H1 (cell line): ENCODE measurements at regions not wholly inside any gene's neighbourhood (a gene's known extent, or its start where the extent isn't known, plus 50 kb on each side); places are given as distances from the start of the nearest gene placed in this dataset.

ENCODE experiments used
- CTCF ChIA-PET: fragments of 300-600 bp; sonication (Branson Sonifier 250); formaldehyde crosslinking; loops from one replicate; lab custom pipeline; 2021; ENCODE audit not compliant: partially characterized antibody; lab: Charles Lee
- POLR2A ChIA-PET: fragments of 300-600 bp; sonication (Branson Sonifier 250); formaldehyde crosslinking; loops from one replicate; lab custom pipeline; 2021; ENCODE audit warnings: inconsistent platforms; ENCODE audit not compliant: partially characterized antibody; lab: Charles Lee
- DNase-seq, 2 experiments: peaks; one replicate each; pipeline versions ENCODE4 v3.0.0 to v3.0.0-alpha.2; 2010 to 2022; ENCODE audit warnings: low spot score in 2 of 2, low read depth in 1 of 2, mixed read lengths in 1 of 2
- FAIRE-seq: peaks from 2 replicates; lab custom pipeline; 2011; peaks lifted over from hg19 to GRCh38; lab: Jason Lieb, UNC
- H2AFZ ChIP-seq: 2 replicates; pipeline ENCODE4 v1.8.1; 2012; ENCODE audit warnings: low read length, inconsistent platforms
- H2AK5ac ChIP-seq: 2 replicates; pipeline ENCODE4 v1.6.1; 2013; ENCODE audit warnings: low read depth, low read length
- H2BK120ac ChIP-seq: replicated peaks from 2 replicates; pipeline ENCODE3; 2013; ENCODE audit warnings: low read depth, low read length, inconsistent platforms
- H2BK12ac ChIP-seq: 2 replicates; pipeline ENCODE4 v1.6.1; 2013; ENCODE audit warnings: low read depth, low read length
- H2BK15ac ChIP-seq: 2 replicates; pipeline ENCODE4 v1.6.1; 2013; ENCODE audit warnings: low read length
- H2BK20ac ChIP-seq: 2 replicates; pipeline ENCODE4 v1.6.1; 2013; ENCODE audit warnings: low read length
- H2BK5ac ChIP-seq: 2 replicates; pipeline ENCODE4 v1.6.1; 2013; ENCODE audit warnings: low read depth, low read length
- H3K14ac ChIP-seq: 2 replicates; pipeline ENCODE4 v1.6.1; 2013; ENCODE audit warnings: inconsistent platforms; ENCODE audit not compliant: insufficient read length
- H3K18ac ChIP-seq: 2 replicates; pipeline ENCODE4 v1.6.1; 2013; ENCODE audit warnings: low read length; ENCODE audit errors: extremely low read depth
- H3K23ac ChIP-seq: 2 replicates; pipeline ENCODE4 v1.6.1; 2013; ENCODE audit warnings: inconsistent platforms; ENCODE audit not compliant: insufficient read length
- H3K23me2 ChIP-seq: 2 replicates; pipeline ENCODE4 v1.6.1; 2013; ENCODE audit warnings: low read depth, low read length
- H3K27ac ChIP-seq: 2 replicates; pipeline ENCODE4 v1.6.1; 2011; ENCODE audit warnings: low read depth, low read length, inconsistent platforms
- H3K27me3 ChIP-seq, 4 experiments: replicated peaks in 1 of 4; 1 replicate in 1 of 4; 2 replicates in 3 of 4; pipeline versions ENCODE4 v1.6.1 to v1.8.1; 2011 to 2013; ENCODE audit warnings: low read length in 3 of 4, mild to moderate bottlenecking in 3 of 4, inconsistent platforms in 2 of 4, mixed read lengths in 2 of 4, moderate library complexity in 1 of 4; ENCODE audit not compliant: control insufficient read depth in 3 of 4, insufficient read depth in 3 of 4; ENCODE audit errors: extremely low read depth in 1 of 4
- H3K36me3 ChIP-seq, 4 experiments: 2 replicates each; pipeline versions ENCODE4 v1.6.1 to v1.8.1; 2011 to 2013; ENCODE audit warnings: mild to moderate bottlenecking in 4 of 4, low read length in 3 of 4, moderate library complexity in 2 of 4, control low read depth in 1 of 4, inconsistent platforms in 1 of 4; ENCODE audit not compliant: insufficient read depth in 4 of 4, control insufficient read depth in 2 of 4
- H3K4ac ChIP-seq: replicated peaks from 2 replicates; pipeline ENCODE3; 2013; ENCODE audit warnings: low read length, low read depth, mixed read lengths, inconsistent platforms; ENCODE audit not compliant: insufficient read length
- H3K4me1 ChIP-seq, 4 experiments: replicated peaks in 1 of 4; 1 replicate in 1 of 4; 2 replicates in 3 of 4; pipeline versions ENCODE4 v1.6.1 to v1.8.1; 2011 to 2013; ENCODE audit warnings: low read length in 3 of 4, inconsistent platforms in 2 of 4, mixed read lengths in 1 of 4; ENCODE audit not compliant: insufficient read depth in 4 of 4, control insufficient read depth in 3 of 4
- H3K4me2 ChIP-seq, 2 experiments: 2 replicates each; pipeline versions ENCODE4 v1.6.1 to v1.8.1; 2011 to 2013; ENCODE audit warnings: low read depth in 2 of 2, low read length in 2 of 2, control low read depth in 1 of 2, inconsistent platforms in 1 of 2, mild to moderate bottlenecking in 1 of 2; ENCODE audit not compliant: insufficient read depth in 1 of 2
- H3K4me3 ChIP-seq, 4 experiments: fragments of 200-600, 300-600 bp in 1 of 4; sonication (generic), shearing (Covaris generic), sonication (Bioruptor Twin) in 1 of 4; 2 replicates each; pipeline versions ENCODE4 v1.5.1 to v1.8.1; 2011 to 2016; ENCODE audit warnings: low read length in 4 of 4, low read depth in 3 of 4, control low read depth in 2 of 4, inconsistent platforms in 2 of 4, mild to moderate bottlenecking in 2 of 4, mixed read lengths in 1 of 4, moderate library complexity in 1 of 4; ENCODE audit not compliant: insufficient read depth in 2 of 4; ENCODE audit errors: extremely low read depth in 1 of 4
- H3K56ac ChIP-seq: replicated peaks from 2 replicates; pipeline ENCODE3; 2013; ENCODE audit warnings: low read depth, mild to moderate bottlenecking, mixed read lengths, low read length, inconsistent platforms; ENCODE audit not compliant: insufficient read length
- H3K79me1 ChIP-seq: 2 replicates; pipeline ENCODE4 v1.6.1; 2013; ENCODE audit warnings: low read depth, low read length, control low read depth
- H3K79me2 ChIP-seq, 2 experiments: 2 replicates each; pipeline versions ENCODE4 v1.6.1 to v1.8.1; 2012 to 2013; ENCODE audit warnings: low read length in 2 of 2, mild to moderate bottlenecking in 2 of 2, inconsistent platforms in 1 of 2; ENCODE audit not compliant: insufficient read depth in 2 of 2, control insufficient read depth in 1 of 2
- H3K9ac ChIP-seq, 4 experiments: replicated peaks in 1 of 4; 1 replicate in 1 of 4; 2 replicates in 3 of 4; pipeline versions ENCODE4 v1.6.1 to v1.8.1; 2011 to 2013; ENCODE audit warnings: low read depth in 3 of 4, low read length in 3 of 4, control low read depth in 2 of 4, mild to moderate bottlenecking in 2 of 4, moderate library complexity in 2 of 4, inconsistent platforms in 1 of 4; ENCODE audit errors: extremely low read depth in 1 of 4
- H3K9me3 ChIP-seq, 2 experiments: 2 replicates each; pipeline versions ENCODE4 v1.6.1 to v1.8.1; 2012 to 2013; ENCODE audit warnings: mild to moderate bottlenecking in 2 of 2, moderate library complexity in 2 of 2, control low read depth in 1 of 2, inconsistent platforms in 1 of 2, low read depth in 1 of 2, low read length in 1 of 2, mixed read lengths in 1 of 2; ENCODE audit not compliant: insufficient read depth in 2 of 2
- H4K20me1 ChIP-seq, 2 experiments: replicated peaks in 1 of 2; 2 replicates each; pipeline versions ENCODE3 to v1.8.1; 2011 to 2013; ENCODE audit warnings: inconsistent platforms in 2 of 2, low read length in 2 of 2, mild to moderate bottlenecking in 1 of 2; ENCODE audit not compliant: insufficient read depth in 2 of 2, control insufficient read depth in 1 of 2
- H4K5ac ChIP-seq: 2 replicates; pipeline ENCODE4 v1.6.1; 2013; ENCODE audit warnings: low read length, low read depth, mixed read lengths, inconsistent platforms; ENCODE audit not compliant: insufficient read length
- H4K8ac ChIP-seq: 2 replicates; pipeline ENCODE4 v1.8.0; 2013; ENCODE audit warnings: mild to moderate bottlenecking, moderate library complexity, low read length, inconsistent platforms; ENCODE audit not compliant: insufficient read depth; ENCODE audit errors: extremely low read depth
- H4K91ac ChIP-seq: replicated peaks from 2 replicates; pipeline ENCODE3; 2013; ENCODE audit warnings: low read length, mixed read lengths, inconsistent platforms; ENCODE audit not compliant: insufficient read length
- BACH1 ChIP-seq: IDR thresholded peaks from 2 replicates; pipeline ENCODE4 v1.6.1; 2012; ENCODE audit warnings: low read length, improper control_type of control experiment
- BCL11A ChIP-seq, 2 experiments: IDR thresholded peaks; one replicate each; pipeline ENCODE4 v1.6.1; 2011; ENCODE audit warnings: low read depth in 2 of 2, low read length in 2 of 2, mild to moderate bottlenecking in 2 of 2
- CTCF ChIP-seq, 3 experiments: IDR thresholded peaks; 1 replicate in 2 of 3; 2 replicates in 1 of 3; pipeline versions ENCODE4 v1.5.1 to v1.6.1; 2011; ENCODE audit warnings: low read length in 3 of 3, mild to moderate bottlenecking in 3 of 3, inconsistent platforms in 2 of 3, low read depth in 1 of 3, moderate library complexity in 1 of 3; ENCODE audit not compliant: insufficient read depth in 1 of 3; ENCODE audit errors: control extremely low read depth in 1 of 3
- EGR1 ChIP-seq: IDR thresholded peaks from 2 replicates; pipeline ENCODE4 v1.6.1; 2011; ENCODE audit warnings: low read depth, low read length, borderline replicate concordance
- HDAC2 ChIP-seq, 2 experiments: fragments of 300-600 bp in 1 of 2; sonication (generic) in 1 of 2; IDR thresholded peaks; 2 replicates each; pipeline ENCODE4 v1.6.1; 2011 to 2012; ENCODE audit warnings: low read depth in 2 of 2, low read length in 2 of 2, mild to moderate bottlenecking in 2 of 2, moderate library complexity in 2 of 2, borderline replicate concordance in 1 of 2, inconsistent platforms in 1 of 2
- JUN ChIP-seq: IDR thresholded peaks from 2 replicates; pipeline ENCODE4 v1.6.1; 2011; ENCODE audit warnings: low read depth, mild to moderate bottlenecking, improper control_type of control experiment, low read length
- KDM1A ChIP-seq: fragments of 200-600, 300-600 bp; sonication (generic); IDR thresholded peaks from 2 replicates; pipeline ENCODE4 v1.7.1; 2016; ENCODE audit warnings: mild to moderate bottlenecking, low read length, borderline replicate concordance
- MAFK ChIP-seq: IDR thresholded peaks from 2 replicates; pipeline ENCODE4 v1.6.1; 2012; ENCODE audit warnings: low read depth, mild to moderate bottlenecking, improper control_type of control experiment, low read length
- NRF1 ChIP-seq: IDR thresholded peaks from 2 replicates; pipeline ENCODE4 v1.6.1; 2011; ENCODE audit warnings: mild to moderate bottlenecking, low read depth, low read length, improper control_type of control experiment
- SP1 ChIP-seq: IDR thresholded peaks from 2 replicates; pipeline ENCODE4 v1.6.1; 2011; ENCODE audit warnings: low read depth, low read length
- TAF1 ChIP-seq: IDR thresholded peaks from 2 replicates; pipeline ENCODE4 v1.6.1; 2011; ENCODE audit warnings: mild to moderate bottlenecking, low read depth, low read length
- TEAD4 ChIP-seq: IDR thresholded peaks from 2 replicates; pipeline ENCODE4 v1.6.1; 2012; ENCODE audit warnings: low read depth, low read length, inconsistent platforms, mixed read lengths
- WGBS, 2 experiments: shearing (Covaris generic) in 1 of 2; methylation state at CpG; one replicate each; pipeline versions ENCODE4 v1.1.6 to v1.1.7; 2013 to 2015; ENCODE audit warnings: low lambda C conversion rate in 2 of 2, mixed read lengths in 2 of 2, inconsistent platforms in 1 of 2, low coverage in 1 of 2, missing lambda C conversion rate in 1 of 2; ENCODE audit not compliant: insufficient replicate concordance in 2 of 2, insufficient coverage in 1 of 2, insufficient read length in 1 of 2; ENCODE audit errors: extremely low coverage in 1 of 2, missing lambda C conversion rate in 1 of 2; 5-methylcytosine and 5-hydroxymethylcytosine counted together

DNA sequence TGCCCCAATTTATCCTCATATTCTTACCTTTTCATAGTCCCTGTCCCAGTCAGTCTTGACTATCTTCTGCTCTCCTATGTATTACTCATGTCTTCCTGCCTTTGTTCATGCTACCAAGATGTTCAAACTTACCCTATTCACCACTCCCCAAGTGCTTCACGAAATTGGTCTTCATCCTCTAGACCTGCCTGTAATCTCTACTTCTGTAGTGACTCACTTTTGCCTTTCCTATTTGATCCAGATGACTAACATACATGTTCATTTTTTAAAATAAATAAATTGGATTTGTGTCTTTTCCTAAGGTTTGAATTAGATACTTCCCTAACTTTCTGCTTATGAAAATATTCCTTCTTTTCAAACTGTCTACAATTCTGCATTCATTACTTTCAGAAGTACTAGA is 107.7 kb upstream of the PPM1H start:
- Histone ChIP-seq H2AK5ac (no peak overlapping the region), H2BK120ac (no peak overlapping the region), H3K36me3 (no peaks in the 10 kb centered on the region), H3K4me2 (no peak overlapping the region), H2AFZ (no peak overlapping the region), H3K23me2 (no peaks in the 10 kb centered on the region; the same call in 1 of the 2 replicates), H3K4me3 (no peak overlapping the region), H2BK5ac (no peak overlapping the region), H3K23ac (no peak overlapping the region), H4K8ac (no peak overlapping the region), H3K27ac (no peak overlapping the region), H3K79me2 (no peaks in the 10 kb centered on the region), H3K56ac (no peak overlapping the region), H3K14ac (no peak overlapping the region), H4K5ac (no peak overlapping the region), H3K27me3 (no peaks in the 10 kb centered on the region), H3K79me1 (no peaks in the 10 kb centered on the region), H2BK15ac (no peak overlapping the region), H4K91ac (no peak overlapping the region), H3K9me3 (no peaks in the 10 kb centered on the region), H3K18ac (no peak overlapping the region), H3K4ac (no peak overlapping the region), H3K9ac (no peak overlapping the region), H2BK20ac (no peak overlapping the region), H3K4me1 (no peaks in the 10 kb centered on the region), H4K20me1 (no peaks in the 10 kb centered on the region), H2BK12ac (no peak overlapping the region)
- CTCF ChIA-PET, result no interaction called here
- WGBS, 2 experiments, result 86% methylated on average over 1 of the region's 1 CpG; no CpG with 5 or more reads in 1 of the 2 experiments
- POLR2A ChIA-PET, result no interaction called here
- DNase-seq, result no peak
- FAIRE-seq, result no peak
- TF ChIP-seq KDM1A (no peak), EGR1 (no peak), TAF1 (no peak), HDAC2 (IDR thresholded peaks at IDR 0.05; ENCODE audit: borderline replicate concordance in 1 of 2, low read depth in 2 of 2, low read length in 2 of 2) (no peak), BCL11A (IDR thresholded peaks at IDR 0.05; ENCODE audit: low read depth in 2 of 2, low read length in 2 of 2) (no peak), MAFK (no peak), BACH1 (no peak), TEAD4 (no peak), JUN (no peak), CTCF (IDR thresholded peaks at IDR 0.05; ENCODE audit: control extremely low read depth in 1 of 3, insufficient read depth in 1 of 3, low read depth in 1 of 3, low read length in 3 of 3) (no peak), NRF1 (no peak), SP1 (no peak)
